NCI-H1417 (cell line): ENCODE measurements at regions not wholly inside any gene's neighbourhood (a gene's known extent, or its start where the extent isn't known, plus 50 kb on each side); places are given as distances from the start of the nearest gene placed in this dataset.

ENCODE experiments used
- DNase-seq, 3 experiments: peaks; one replicate each; lab custom pipeline; 2025; lab: John Stamatoyannopoulos, UW

GRCh38 chr2:64338910-64339500, 115.0 kb upstream of the LGALSL start:
- DNase-seq: peak; percentile 39 to 75 (median 55)

DNA sequence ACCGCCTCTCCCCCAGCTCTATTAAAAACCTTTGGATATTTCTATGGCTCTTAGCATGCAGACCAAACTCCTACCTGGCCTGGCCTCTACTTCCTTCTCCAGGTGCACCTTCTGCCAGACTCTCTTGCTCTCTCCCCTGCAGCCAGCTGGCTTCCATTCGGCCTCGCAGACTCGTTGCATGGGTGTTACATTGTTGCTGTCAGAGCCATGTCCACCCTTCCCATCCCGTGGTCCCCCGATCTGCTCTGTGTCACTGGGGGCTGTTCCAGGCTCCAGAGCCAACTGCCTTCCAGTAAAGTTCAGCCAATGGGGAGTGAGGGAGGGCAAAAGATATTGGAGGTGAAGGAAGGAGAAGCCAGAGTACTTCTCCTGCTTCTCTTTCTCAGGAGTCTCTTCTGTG, 112.5 kb upstream of the LGALSL start:
- no peak for DNase-seq

GRCh38 chr2:64342195-64343099, 111.5 kb upstream of the LGALSL start:
- DNase-seq: no peak

GRCh38 chr2:64344999-64345576, 108.9 kb upstream of the LGALSL start:
- DNase-seq: no peak

GRCh38 chr2:64345998-64346397, 108.0 kb upstream of the LGALSL start:
- no peak for DNase-seq

GRCh38 chr2:64348386-64349130, 105.4 kb upstream of the LGALSL start:
- DNase-seq: no peak

DNA sequence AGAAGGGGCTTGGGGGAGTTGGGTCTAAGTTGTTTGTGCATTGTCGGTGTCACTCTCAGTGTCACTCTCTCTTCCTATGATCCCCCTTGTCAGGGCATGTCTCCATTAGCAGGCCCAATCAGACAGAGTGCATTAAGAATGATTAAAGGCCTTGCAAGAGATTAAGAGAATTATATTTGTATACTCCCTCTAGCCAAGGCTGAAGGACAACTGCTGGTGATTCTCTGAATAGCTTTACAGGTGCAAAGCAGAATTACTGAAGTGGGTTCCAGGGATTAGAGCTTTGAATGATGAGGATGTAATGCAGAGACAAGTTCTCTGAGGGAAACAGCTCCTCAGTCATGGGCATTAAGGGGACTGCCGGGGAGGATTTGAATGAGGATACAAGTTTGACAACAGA, 104.8 kb upstream of the LGALSL start:
- no peak for DNase-seq

- DNase-seq: no peak
Measured at GRCh38 chr2:64350996-64351395, 103.0 kb upstream of the LGALSL start.

- no peak for DNase-seq
Measured at GRCh38 chr2:64352292-64352691, 101.7 kb upstream of the LGALSL start.

- peak in 1 of 3 experiments; percentile 60 for DNase-seq
Measured at GRCh38 chr2:64354857-64355680, 98.9 kb upstream of the LGALSL start.

DNA sequence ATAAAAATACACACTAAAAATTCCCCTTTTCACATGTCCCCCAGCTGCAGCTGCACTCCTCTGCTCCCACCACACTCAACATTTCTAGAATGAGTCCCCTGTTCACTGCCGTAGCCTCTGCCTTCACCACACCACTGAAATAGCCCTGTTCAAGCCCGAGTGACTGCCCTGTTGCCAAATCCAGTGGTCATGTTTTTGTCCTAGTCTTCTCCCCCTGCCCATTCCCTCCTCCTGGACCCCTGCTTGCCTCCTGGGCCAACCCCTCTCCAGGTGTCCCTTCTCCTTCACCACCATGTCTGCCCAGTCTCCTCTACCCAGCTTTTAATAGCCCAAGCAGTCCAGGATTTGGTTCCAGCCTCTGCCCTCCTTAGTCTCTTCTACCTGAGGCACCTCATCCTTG, 97.1 kb upstream of the LGALSL start:
- DNase-seq: no peak

- no peak for DNase-seq
Measured at GRCh38 chr2:64359171-64359891, 94.6 kb upstream of the LGALSL start.

GRCh38 chr2:64359892-64360657, 93.9 kb upstream of the LGALSL start:
- DNase-seq: no peak

- DNase-seq: no peak
Measured at GRCh38 chr2:64361151-64361938, 92.6 kb upstream of the LGALSL start.

GRCh38 chr2:64362562-64363026, 91.4 kb upstream of the LGALSL start:
- no peak for DNase-seq

- DNase-seq: no peak
Measured at GRCh38 chr2:64363140-64363539, 90.8 kb upstream of the LGALSL start.

- DNase-seq: no peak
Measured at GRCh38 chr2:64363848-64364247, 90.1 kb upstream of the LGALSL start.

- DNase-seq: no peak
Measured at GRCh38 chr2:64367444-64368232, 86.3 kb upstream of the LGALSL start.
